ENCODE measurements at regions not wholly inside any gene's neighbourhood (a gene's known extent, or its start where the extent isn't known, plus 50 kb on each side); places are given as distances from the start of the nearest gene placed in this dataset.

DNA sequence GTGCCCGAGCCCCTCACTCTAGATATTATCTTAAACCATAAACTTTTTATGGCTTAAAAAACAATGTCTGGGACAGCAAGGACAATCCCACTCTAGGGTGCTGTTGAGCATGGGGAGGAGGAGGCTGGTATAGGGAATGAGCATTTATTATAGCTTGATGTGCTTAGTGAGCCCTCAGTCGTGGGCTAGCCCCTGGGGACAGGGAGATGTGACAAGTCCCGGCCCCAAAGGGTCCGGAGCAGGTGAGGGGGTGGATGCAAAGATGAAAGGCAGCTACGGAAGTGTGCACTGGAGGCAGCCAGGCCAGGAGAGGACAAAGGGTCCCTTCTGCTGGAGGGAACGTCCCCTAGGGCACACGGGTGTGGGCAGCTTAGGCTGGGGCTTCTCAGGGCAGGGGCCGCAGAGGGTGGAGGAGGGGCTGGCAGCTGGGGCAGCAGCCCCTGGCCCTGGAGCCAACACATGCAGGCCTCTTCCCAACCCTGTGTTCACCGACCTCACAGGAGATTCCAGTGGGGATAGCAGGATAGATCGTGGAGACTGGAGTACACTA lies 106.3 kb upstream of the GPC1 start:
- TF ChIP-seq, protein P1, sequence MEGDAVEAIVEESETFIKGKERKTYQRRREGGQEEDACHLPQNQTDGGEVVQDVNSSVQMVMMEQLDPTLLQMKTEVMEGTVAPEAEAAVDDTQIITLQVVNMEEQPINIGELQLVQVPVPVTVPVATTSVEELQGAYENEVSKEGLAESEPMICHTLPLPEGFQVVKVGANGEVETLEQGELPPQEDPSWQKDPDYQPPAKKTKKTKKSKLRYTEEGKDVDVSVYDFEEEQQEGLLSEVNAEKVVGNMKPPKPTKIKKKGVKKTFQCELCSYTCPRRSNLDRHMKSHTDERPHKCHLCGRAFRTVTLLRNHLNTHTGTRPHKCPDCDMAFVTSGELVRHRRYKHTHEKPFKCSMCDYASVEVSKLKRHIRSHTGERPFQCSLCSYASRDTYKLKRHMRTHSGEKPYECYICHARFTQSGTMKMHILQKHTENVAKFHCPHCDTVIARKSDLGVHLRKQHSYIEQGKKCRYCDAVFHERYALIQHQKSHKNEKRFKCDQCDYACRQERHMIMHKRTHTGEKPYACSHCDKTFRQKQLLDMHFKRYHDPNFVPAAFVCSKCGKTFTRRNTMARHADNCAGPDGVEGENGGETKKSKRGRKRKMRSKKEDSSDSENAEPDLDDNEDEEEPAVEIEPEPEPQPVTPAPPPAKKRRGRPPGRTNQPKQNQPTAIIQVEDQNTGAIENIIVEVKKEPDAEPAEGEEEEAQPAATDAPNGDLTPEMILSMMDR (IDR thresholded peaks at IDR 0.05): no peak
- Histone ChIP-seq H3K4me3 (no peak overlapping the region), H3K9me3 (no peaks in the 10 kb centered on the region), H3K27me3 (ENCODE audit: low read depth) (peaks cover 3% of the 10 kb centered on the region), H3K4me1 (peaks cover 4% of the 10 kb centered on the region), H3K27ac (no peak overlapping the region), H3K36me3 (no peaks in the 10 kb centered on the region)
- intact Hi-C loops (cut with DNase I): no loop called here
- peak in 1 of 2 donors; percentile 29 for ATAC-seq
- no peak for DNase-seq

DNA sequence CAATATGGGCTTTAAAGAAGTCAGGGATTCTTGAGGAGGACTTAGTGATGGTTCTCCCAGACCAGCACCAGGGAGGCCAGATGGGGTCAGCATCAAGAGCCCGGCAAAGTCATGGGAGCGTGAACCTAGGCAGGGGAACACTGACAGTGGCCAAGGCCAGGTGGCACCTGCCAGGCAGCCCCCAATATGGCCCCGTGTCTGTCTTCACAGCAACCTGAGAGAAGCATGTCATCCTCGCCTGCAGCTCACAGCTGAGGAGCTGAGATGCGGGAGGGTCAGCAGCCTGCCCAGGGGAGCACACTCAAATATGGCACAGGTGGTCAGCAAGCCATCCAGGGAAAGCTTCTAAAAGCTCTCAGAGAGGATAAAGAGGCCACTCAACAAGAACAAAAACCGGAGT lies 105.7 kb upstream of the GPC1 start:
- no peak for DNase-seq

DNA sequence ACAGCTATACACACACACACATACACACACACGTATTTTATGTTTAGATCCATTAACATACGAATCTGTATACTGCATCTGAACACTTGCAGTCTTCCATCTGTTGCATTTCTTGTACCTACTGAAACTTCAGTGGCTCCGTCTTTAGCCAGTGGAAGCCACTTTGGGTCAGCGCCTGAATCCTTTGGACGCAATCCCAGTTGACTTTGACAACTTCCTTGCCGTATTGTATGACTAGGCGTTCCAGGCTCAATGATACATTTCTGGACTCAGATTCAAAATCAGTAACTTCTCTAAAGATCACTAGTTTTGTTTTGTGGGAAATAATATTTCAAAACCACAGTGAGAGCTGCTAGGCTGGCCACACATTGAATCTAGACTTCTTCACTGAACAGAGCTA lies 101.5 kb upstream of the GPC1 start:
- no peak for ATAC-seq
- Histone ChIP-seq H3K27me3 (ENCODE audit: low read depth) (no peaks in the 10 kb centered on the region), H3K9me3 (no peaks in the 10 kb centered on the region), H3K4me3 (no peak overlapping the region), H3K36me3 (no peaks in the 10 kb centered on the region), H3K4me1 (no peaks in the 10 kb centered on the region), H3K27ac (no peak overlapping the region)
- TF ChIP-seq, protein P1 (IDR thresholded peaks at IDR 0.05): no peak
- intact Hi-C loops (cut with DNase I): no loop called here
- no peak for DNase-seq

More for the DNA sequence above, 105.7 kb upstream of the GPC1 start:
- intact Hi-C loops (cut with DNase I): no loop called here
- no peak for ATAC-seq
- Histone ChIP-seq H3K9me3 (no peaks in the 10 kb centered on the region), H3K4me1 (peaks cover 4% of the 10 kb centered on the region), H3K27me3 (ENCODE audit: low read depth) (peaks cover 3% of the 10 kb centered on the region), H3K27ac (no peak overlapping the region), H3K4me3 (no peak overlapping the region), H3K36me3 (no peaks in the 10 kb centered on the region)
- TF ChIP-seq, protein P1 (IDR thresholded peaks at IDR 0.05): no peak

GRCh38 chr2:240335061-240335460 lies 100.4 kb upstream of the GPC1 start:
- no peak overlapping the region for H3K27ac ChIP-seq
- H3K27me3 ChIP-seq (ENCODE audit: low read depth): no peaks in the 10 kb centered on the region
- ATAC-seq (no peak), DNase-seq (no peak)
- H3K4me3 ChIP-seq: no peak overlapping the region
- H3K9me3 ChIP-seq: no peaks in the 10 kb centered on the region
- TF ChIP-seq, protein P1 (IDR thresholded peaks at IDR 0.05): no peak
- H3K36me3 ChIP-seq: no peaks in the 10 kb centered on the region
- intact Hi-C loops (cut with DNase I): no loop called here
- no peaks in the 10 kb centered on the region for H3K4me1 ChIP-seq

- H3K36me3 ChIP-seq: no peaks in the 10 kb centered on the region
- TF ChIP-seq, protein P1 (IDR thresholded peaks at IDR 0.05): no peak
- no peak overlapping the region for H3K27ac ChIP-seq
- no peaks in the 10 kb centered on the region for H3K27me3 ChIP-seq (ENCODE audit: low read depth)
- H3K4me1 ChIP-seq: no peaks in the 10 kb centered on the region
- H3K4me3 ChIP-seq: no peak overlapping the region
- no peak for DNase-seq
- no peak for ATAC-seq
- intact Hi-C loops (cut with DNase I): no loop called here
- no peaks in the 10 kb centered on the region for H3K9me3 ChIP-seq
Measured at GRCh38 chr2:240336820-240337427, 98.5 kb upstream of the GPC1 start.

Measured in lower lobe of right lung (tissue), 2 donors.